GM19351 (cell line): ENCODE measurements at regions not wholly inside any gene's neighbourhood (a gene's known extent, or its start where the extent isn't known, plus 50 kb on each side); places are given as distances from the start of the nearest gene placed in this dataset.
"Not testable (repeated sequence)": the region's sequence is repeated elsewhere in the genome, so short reads cannot be mapped to it uniquely, and the experiment has no call there.

Source experiments
- ATAC-seq: cut with Tn5 transposase; IDR thresholded peaks from one replicate; pipeline ENCODE4 v1.9.1; 2021; ENCODE audit warnings: mild to moderate bottlenecking, moderate library complexity; ENCODE audit not compliant: unreplicated experiment

- no peak for ATAC-seq
Observed at GRCh38 chr13:47708386-47708785, 292.7 kb downstream of the SUCLA2 start.

GRCh38 chr13:47707414-47707813, 293.7 kb downstream of the SUCLA2 start:
- ATAC-seq, result peak; percentile 62

GRCh38 chr13:47705185-47705584, 295.9 kb downstream of the SUCLA2 start:
- ATAC-seq, result no peak

GRCh38 chr13:47696674-47697073, 304.4 kb downstream of the SUCLA2 start:
- no peak for ATAC-seq

- no peak for ATAC-seq
Observed at GRCh38 chr13:47687577-47687976, 313.5 kb downstream of the SUCLA2 start.

- not testable (repeated sequence) for ATAC-seq
Observed at GRCh38 chr13:47685156-47685555, 315.9 kb downstream of the SUCLA2 start.

- ATAC-seq, result no peak
Observed at GRCh38 chr13:47680748-47681147, 320.3 kb downstream of the SUCLA2 start.

GRCh38 chr13:47679401-47679800, 321.7 kb downstream of the SUCLA2 start:
- no peak for ATAC-seq

GRCh38 chr13:47678201-47678968, 322.7 kb downstream of the SUCLA2 start:
- ATAC-seq, result no peak

- ATAC-seq, result no peak
Observed at GRCh38 chr13:47675871-47676270, 325.2 kb downstream of the SUCLA2 start.

GRCh38 chr13:47673009-47673850, 327.8 kb downstream of the SUCLA2 start:
- no peak for ATAC-seq

GRCh38 chr13:47672245-47673008, 328.6 kb downstream of the SUCLA2 start:
- ATAC-seq, result no peak

- no peak for ATAC-seq
Observed at GRCh38 chr13:47671776-47672175, 329.3 kb downstream of the SUCLA2 start.

- ATAC-seq, result no peak
Observed at GRCh38 chr13:47665043-47665442, 336.0 kb downstream of the SUCLA2 start.

GRCh38 chr13:47661076-47661475, 340.0 kb downstream of the SUCLA2 start:
- no peak for ATAC-seq

GRCh38 chr13:47656651-47657050, 344.4 kb downstream of the SUCLA2 start:
- ATAC-seq, result no peak

- ATAC-seq, result no peak
Observed at GRCh38 chr13:47650209-47650608, 350.9 kb downstream of the SUCLA2 start.

- no peak for ATAC-seq
Observed at GRCh38 chr13:47647001-47647400, 354.1 kb downstream of the SUCLA2 start.

- ATAC-seq, result no peak
Observed at GRCh38 chr13:47646298-47646697, 354.8 kb downstream of the SUCLA2 start.

GRCh38 chr13:47639738-47640447, 361.2 kb downstream of the SUCLA2 start:
- no peak for ATAC-seq

GRCh38 chr13:47638627-47639026, 362.4 kb downstream of the SUCLA2 start:
- ATAC-seq, result no peak
